ENCODE measurements at regions not wholly inside any gene's neighbourhood (a gene's known extent, or its start where the extent isn't known, plus 50 kb on each side); places are given as distances from the start of the nearest gene placed in this dataset.

- intact Hi-C loops (cut with DNase I) = no loop called here
- TF ChIP-seq EP300 (IDR thresholded peaks at IDR 0.05) = no peak
- TF ChIP-seq POLR2A (IDR thresholded peaks at IDR 0.05; ENCODE audit: low read depth) = no peak
- no peak for TF ChIP-seq CTCF (IDR thresholded peaks at IDR 0.05)
- TF ChIP-seq POLR2AphosphoS5 (IDR thresholded peaks at IDR 0.05) = no peak
Measured at GRCh38 chr3:76566211-76566534, 473.7 kb upstream of the ROBO2 start.

DNA sequence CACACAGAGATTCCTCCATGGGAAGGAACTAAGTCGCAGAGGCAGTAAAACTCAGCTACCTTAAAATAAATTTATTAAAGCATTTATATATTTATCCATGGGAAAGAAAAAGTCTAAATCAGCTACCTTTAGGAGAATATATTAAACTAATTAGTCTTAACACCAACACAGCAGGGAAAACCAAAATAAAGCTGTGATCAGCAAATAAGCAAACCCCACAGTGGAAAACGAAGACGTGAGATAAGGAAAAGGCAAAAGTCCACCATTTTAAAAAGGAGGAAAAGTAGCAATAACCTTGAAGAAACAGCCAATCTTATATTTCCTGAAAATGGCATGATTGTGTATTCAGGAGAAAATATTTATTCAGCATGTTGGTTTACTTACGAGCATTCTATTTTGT lies 473.0 kb upstream of the ROBO2 start:
- Histone ChIP-seq H3K9me3 (no peaks in the 10 kb centered on the region), H3K4me3 (no peak overlapping the region), H3K27ac (replicated peaks in 1 of 4) (no peak overlapping the region), H3K27me3 (no peaks in the 10 kb centered on the region), H3K4me1 (no peaks in the 10 kb centered on the region), H3K36me3 (no peaks in the 10 kb centered on the region)
- intact Hi-C loops (cut with DNase I) = no loop called here
- 90% methylated on average over 4 of the region's 4 CpGs for WGBS
- TF ChIP-seq POLR2A (IDR thresholded peaks at IDR 0.05; ENCODE audit: low read depth) (no peak), EP300 (IDR thresholded peaks at IDR 0.05) (no peak), POLR2AphosphoS5 (IDR thresholded peaks at IDR 0.05) (no peak), CTCF (IDR thresholded peaks at IDR 0.05) (no peak)
- no peak for DNase-seq (ENCODE audit: extremely low spot score)

More at GRCh38 chr3:76566211-76566534, 473.7 kb upstream of the ROBO2 start:
- 83% methylated on average over 2 of the region's 2 CpGs for WGBS
- H3K4me1 ChIP-seq = no peaks in the 10 kb centered on the region
- no peaks in the 10 kb centered on the region for H3K36me3 ChIP-seq
- no peaks in the 10 kb centered on the region for H3K9me3 ChIP-seq
- no peaks in the 10 kb centered on the region for H3K27me3 ChIP-seq
- H3K27ac ChIP-seq (replicated peaks in 1 of 4) = no peak overlapping the region
- no peak for DNase-seq (ENCODE audit: extremely low spot score)
- H3K4me3 ChIP-seq = no peak overlapping the region

DNA sequence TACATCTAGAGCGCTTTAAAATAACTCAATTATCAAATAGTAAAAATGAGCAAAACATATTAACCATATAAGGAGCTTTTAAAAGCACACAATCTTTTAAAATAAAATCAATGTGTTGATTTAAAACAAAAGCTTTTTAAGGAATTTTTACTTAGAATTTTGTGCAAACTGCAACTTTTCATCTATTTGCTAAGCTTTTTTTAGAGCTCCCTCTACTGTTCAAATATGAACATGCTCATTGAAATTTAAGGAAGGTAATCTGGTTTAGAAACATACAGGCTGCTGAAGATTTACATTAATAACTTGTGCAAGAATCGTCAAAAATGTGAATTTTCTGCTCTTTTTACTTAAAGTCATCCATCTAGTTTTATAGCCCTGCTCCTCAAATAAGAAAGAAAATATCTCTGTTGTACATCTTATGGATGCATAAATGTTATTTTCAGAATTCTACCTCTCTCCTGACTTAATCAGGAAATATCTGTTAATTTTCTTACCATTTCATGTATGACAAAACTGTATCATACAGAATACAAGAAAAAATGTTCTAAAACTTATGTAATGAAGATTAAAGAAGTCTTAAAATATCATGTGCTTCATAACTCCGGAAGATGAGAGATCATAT lies 469.4 kb upstream of the ROBO2 start:
- no peak for DNase-seq (ENCODE audit: extremely low spot score)
- TF ChIP-seq CTCF (IDR thresholded peaks at IDR 0.05) (peak in 2 of 3 experiments; percentile 40 to 53), POLR2A (IDR thresholded peaks at IDR 0.05; ENCODE audit: low read depth) (no peak), POLR2AphosphoS5 (IDR thresholded peaks at IDR 0.05) (no peak)
- no peak overlapping the region for H3K27ac ChIP-seq (replicated peaks in 1 of 4)
- 64% methylated on average over 3 of the region's 3 CpGs for WGBS
- no peak overlapping the region for H3K4me3 ChIP-seq
- no peaks in the 10 kb centered on the region for H3K4me1 ChIP-seq
- no peaks in the 10 kb centered on the region for H3K9me3 ChIP-seq
- H3K27me3 ChIP-seq = no peaks in the 10 kb centered on the region
- H3K36me3 ChIP-seq = no peaks in the 10 kb centered on the region
- intact Hi-C loops (cut with DNase I) = no loop called here

DNA sequence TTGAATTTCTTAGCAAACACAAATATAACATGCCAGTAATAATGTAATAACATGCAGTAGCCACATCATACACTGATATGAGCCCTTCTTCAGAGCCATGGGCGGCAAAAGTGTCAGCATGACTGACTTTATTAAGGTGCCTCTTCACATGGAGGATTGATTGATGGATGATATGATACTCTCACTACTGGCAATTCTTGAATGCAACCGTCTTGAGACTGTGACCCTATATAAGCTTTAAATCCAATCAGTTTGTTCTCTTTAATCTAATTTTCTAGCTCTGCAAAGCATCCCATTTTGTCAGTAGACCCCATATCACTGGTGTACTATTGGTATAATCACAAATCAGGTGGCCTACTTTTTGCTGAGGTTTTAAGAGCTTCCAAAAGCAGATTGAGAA lies 463.7 kb upstream of the ROBO2 start:
- WGBS = 73% methylated on average over 2 of the region's 2 CpGs
- Histone ChIP-seq H3K9me3 (no peaks in the 10 kb centered on the region), H3K4me3 (no peak overlapping the region), H3K27me3 (no peaks in the 10 kb centered on the region), H3K36me3 (no peaks in the 10 kb centered on the region), H3K27ac (replicated peaks in 1 of 4) (no peak overlapping the region), H3K4me1 (no peaks in the 10 kb centered on the region)
- DNase-seq (ENCODE audit: extremely low spot score) = no peak
- intact Hi-C loops (cut with DNase I) = no loop called here
- TF ChIP-seq POLR2AphosphoS5 (IDR thresholded peaks at IDR 0.05) (no peak), POLR2A (IDR thresholded peaks at IDR 0.05; ENCODE audit: low read depth) (no peak), CTCF (IDR thresholded peaks at IDR 0.05) (no peak), EP300 (IDR thresholded peaks at IDR 0.05) (no peak)

GRCh38 chr3:76582098-76582497 lies 457.8 kb upstream of the ROBO2 start:
- no peaks in the 10 kb centered on the region for H3K9me3 ChIP-seq
- no peak for DNase-seq (ENCODE audit: extremely low spot score)
- H3K4me1 ChIP-seq = no peaks in the 10 kb centered on the region
- H3K27me3 ChIP-seq = no peaks in the 10 kb centered on the region
- H3K36me3 ChIP-seq = no peaks in the 10 kb centered on the region
- intact Hi-C loops (cut with DNase I) = no loop called here
- no peak overlapping the region for H3K4me3 ChIP-seq
- no peak overlapping the region for H3K27ac ChIP-seq (replicated peaks in 1 of 4)
- TF ChIP-seq POLR2A (IDR thresholded peaks at IDR 0.05; ENCODE audit: low read depth) = no peak
- no peak for TF ChIP-seq EP300 (IDR thresholded peaks at IDR 0.05)
- TF ChIP-seq CTCF (IDR thresholded peaks at IDR 0.05) = no peak
- no peak for TF ChIP-seq POLR2AphosphoS5 (IDR thresholded peaks at IDR 0.05)

All from esophagus muscularis mucosa (tissue), 4 donors.